Large intestine (tissue), 3 donors: ENCODE measurements at regions not wholly inside any gene's neighbourhood (a gene's known extent, or its start where the extent isn't known, plus 50 kb on each side); places are given as distances from the start of the nearest gene placed in this dataset.

Source experiments
- DNase-seq, 2 donors: peaks; one replicate each; pipeline versions ENCODE4 v3.0.0 to v3.0.0-alpha.2; 2013
- H3K27ac ChIP-seq: one replicate; pipeline ENCODE4 v1.5.1; 2013; ENCODE audit warnings: low read length
- H3K27me3 ChIP-seq: 2 replicates; pipeline ENCODE4 v1.6.1; 2013; ENCODE audit warnings: low read length; ENCODE audit not compliant: control insufficient read depth, insufficient read depth
- H3K36me3 ChIP-seq: 2 replicates; pipeline ENCODE4 v1.6.1; 2013; ENCODE audit warnings: low read length; ENCODE audit not compliant: control insufficient read depth, insufficient read depth
- H3K4me1 ChIP-seq: one replicate; pipeline ENCODE4 v1.6.1; 2013; ENCODE audit warnings: low read length; ENCODE audit not compliant: control insufficient read depth, insufficient read depth
- H3K4me3 ChIP-seq: one replicate; pipeline ENCODE4 v1.5.1; 2013; ENCODE audit warnings: low read length
- H3K9me3 ChIP-seq: one replicate; pipeline ENCODE4 v1.6.1; 2013; ENCODE audit warnings: mild to moderate bottlenecking, low read depth, low read length, moderate library complexity; ENCODE audit not compliant: control insufficient read depth
- WGBS: methylation state at CpG from one replicate; pipeline ENCODE4 v1.1.5; 2013; ENCODE audit warnings: low lambda C conversion rate; ENCODE audit not compliant: insufficient coverage; 5-methylcytosine and 5-hydroxymethylcytosine counted together

DNA sequence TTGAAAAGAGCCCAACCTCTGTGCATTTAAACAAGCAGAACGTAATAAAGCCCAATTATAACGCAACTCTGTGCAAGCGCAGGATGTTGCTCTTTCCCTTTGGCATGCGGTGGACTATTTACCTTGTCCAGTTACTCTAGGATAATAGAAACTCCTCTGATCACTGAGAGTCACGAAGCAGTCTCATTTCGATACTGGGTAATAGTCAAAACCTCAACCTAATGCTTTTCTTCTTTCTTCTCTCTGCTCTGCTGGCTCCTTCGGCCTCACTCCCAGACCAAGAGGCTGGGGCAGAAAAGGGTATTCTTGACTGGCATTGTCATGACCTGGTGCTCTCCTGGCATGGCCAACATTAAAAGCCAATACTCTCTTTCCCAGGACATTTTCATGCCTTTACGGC is 89.7 kb upstream of the GCFC2 start:
- H3K4me1 ChIP-seq = no peaks in the 10 kb centered on the region
- WGBS = 80% methylated on average over 1 of the region's 8 CpGs
- no peaks in the 10 kb centered on the region for H3K36me3 ChIP-seq
- no peak for DNase-seq
- no peaks in the 10 kb centered on the region for H3K27me3 ChIP-seq
- no peak overlapping the region for H3K27ac ChIP-seq
- no peaks in the 10 kb centered on the region for H3K9me3 ChIP-seq
- no peak overlapping the region for H3K4me3 ChIP-seq

DNA sequence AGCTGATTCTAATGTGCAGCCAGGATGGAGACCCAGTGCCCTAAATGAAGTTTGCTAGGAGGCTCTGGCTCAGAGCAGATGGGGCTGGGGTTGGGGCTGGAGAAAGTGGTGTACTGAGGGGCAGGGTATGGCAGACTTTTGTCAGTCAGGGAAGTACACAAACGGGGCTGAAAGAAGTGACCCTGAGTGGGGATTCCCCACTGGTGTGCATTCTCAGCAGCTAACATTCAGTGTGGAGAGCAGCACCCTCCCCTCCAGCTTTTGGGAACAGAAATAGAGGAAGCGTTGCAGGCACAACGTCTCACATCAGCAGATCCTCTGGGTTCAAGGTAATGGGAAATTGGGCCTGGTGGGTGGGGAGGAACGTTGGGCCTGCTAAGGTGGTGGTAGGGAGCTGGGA is 89.1 kb upstream of the GCFC2 start:
- WGBS = no CpG with 5 or more reads among the region's 4 CpGs
- no peaks in the 10 kb centered on the region for H3K4me1 ChIP-seq
- no peaks in the 10 kb centered on the region for H3K9me3 ChIP-seq
- H3K27ac ChIP-seq = no peak overlapping the region
- H3K27me3 ChIP-seq = no peaks in the 10 kb centered on the region
- no peak overlapping the region for H3K4me3 ChIP-seq
- no peaks in the 10 kb centered on the region for H3K36me3 ChIP-seq
- DNase-seq = no peak

DNA sequence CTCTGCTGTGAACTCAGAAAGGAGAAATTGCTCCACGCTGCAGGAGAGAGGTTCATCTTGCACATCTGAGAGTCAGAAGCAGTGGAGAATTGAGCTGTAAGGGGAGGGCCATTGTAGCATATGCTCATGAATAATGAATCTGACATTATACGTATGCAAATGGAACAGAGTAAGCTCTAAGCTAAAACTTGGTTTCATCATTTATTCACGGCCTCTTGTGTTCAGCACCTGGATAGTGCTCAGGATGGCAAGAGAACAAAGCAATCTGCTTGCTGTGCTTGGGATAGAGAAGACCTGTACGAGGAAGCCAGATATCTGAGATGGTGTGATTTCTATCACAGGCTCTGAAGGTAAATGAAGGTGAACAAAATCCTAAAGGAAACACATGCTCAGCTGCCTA is 87.9 kb upstream of the GCFC2 start:
- WGBS = 86% methylated on average over 1 of the region's 4 CpGs
- no peaks in the 10 kb centered on the region for H3K27me3 ChIP-seq
- no peaks in the 10 kb centered on the region for H3K4me1 ChIP-seq

DNA sequence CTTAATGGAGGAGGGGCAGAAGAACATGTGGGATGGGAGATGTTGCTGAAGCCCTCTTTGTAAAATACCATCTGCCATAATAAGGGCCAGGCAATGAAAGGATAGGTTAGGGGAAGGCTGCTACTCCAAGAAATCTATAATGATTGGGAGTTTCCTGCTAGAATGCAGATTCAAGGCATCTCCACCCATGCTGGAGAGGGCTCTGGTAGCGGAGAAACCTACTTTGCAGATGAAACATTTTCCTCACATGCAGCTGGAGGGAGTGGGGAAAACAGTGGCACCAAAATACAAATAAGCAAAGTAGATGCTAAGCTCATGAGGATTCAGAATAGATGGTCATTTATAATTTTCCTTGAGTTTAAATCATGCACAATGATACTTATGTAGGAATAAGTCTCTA is 82.3 kb upstream of the GCFC2 start:
- H3K9me3 ChIP-seq = no peaks in the 10 kb centered on the region
- H3K4me3 ChIP-seq = no peak overlapping the region
- WGBS = no CpG with 5 or more reads among the region's 1 CpG
- no peak overlapping the region for H3K27ac ChIP-seq
- H3K27me3 ChIP-seq = no peaks in the 10 kb centered on the region
- no peaks in the 10 kb centered on the region for H3K4me1 ChIP-seq
- H3K36me3 ChIP-seq = no peaks in the 10 kb centered on the region
- no peak for DNase-seq

More for the DNA sequence above, 87.9 kb upstream of the GCFC2 start:
- no peaks in the 10 kb centered on the region for H3K36me3 ChIP-seq
- DNase-seq = no peak
- H3K4me3 ChIP-seq = no peak overlapping the region
- H3K9me3 ChIP-seq = no peaks in the 10 kb centered on the region
- H3K27ac ChIP-seq = no peak overlapping the region

DNA sequence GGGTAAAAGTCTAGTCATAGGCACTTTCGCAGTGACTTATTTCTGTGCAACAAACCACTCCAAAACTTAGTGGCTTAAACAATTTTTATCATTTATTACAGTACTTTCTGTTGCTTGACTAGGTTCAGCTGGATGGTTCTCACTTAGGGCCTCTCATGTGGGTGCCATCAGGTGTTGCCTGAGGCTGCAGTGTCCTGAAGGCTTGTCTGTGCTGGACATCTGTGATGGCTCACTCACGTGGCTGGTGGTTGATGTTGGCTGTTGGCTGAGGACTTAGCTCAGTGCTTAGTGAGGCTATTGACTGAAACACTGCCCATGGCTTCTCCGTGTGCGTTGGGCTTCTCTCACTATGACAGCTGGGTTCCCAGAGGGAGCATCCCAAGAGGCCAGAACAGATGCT is 81.4 kb upstream of the GCFC2 start:
- H3K36me3 ChIP-seq = no peaks in the 10 kb centered on the region
- no peak overlapping the region for H3K27ac ChIP-seq
- WGBS = no CpG with 5 or more reads among the region's 4 CpGs
- H3K9me3 ChIP-seq = no peaks in the 10 kb centered on the region
- H3K4me3 ChIP-seq = no peak overlapping the region
- no peaks in the 10 kb centered on the region for H3K4me1 ChIP-seq
- DNase-seq = no peak
- H3K27me3 ChIP-seq = no peaks in the 10 kb centered on the region

DNA sequence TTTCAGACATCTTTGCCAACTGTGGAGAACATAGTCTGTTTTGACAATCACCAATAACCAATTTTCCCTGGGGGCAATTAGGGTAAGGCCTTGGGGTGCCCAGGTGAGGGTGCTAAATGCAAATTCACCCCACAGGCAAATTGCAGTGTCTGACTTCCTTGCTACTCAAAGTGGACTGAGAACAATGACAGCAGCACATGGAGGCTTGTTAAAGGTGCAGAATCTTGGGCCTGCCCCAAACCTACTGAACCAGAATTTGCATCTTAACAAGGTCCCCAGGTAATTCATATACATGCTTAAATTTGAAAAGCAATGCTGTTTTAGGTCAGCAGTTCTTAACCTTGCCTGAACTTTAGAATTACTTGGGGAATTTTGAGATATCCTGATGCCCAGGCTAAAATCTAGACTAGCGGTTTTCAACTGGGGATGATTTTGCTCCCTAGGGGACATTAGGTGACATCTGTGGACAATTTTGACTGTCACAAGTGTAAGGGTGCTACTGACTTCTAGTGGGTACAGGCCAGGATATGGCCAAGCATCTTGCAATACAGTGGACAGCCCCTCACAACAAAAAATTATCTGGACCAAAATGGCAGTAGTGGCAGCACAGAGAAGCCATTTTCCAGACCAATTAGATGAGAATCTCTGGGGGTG is 80.2 kb upstream of the GCFC2 start:
- no peak overlapping the region for H3K27ac ChIP-seq
- no peaks in the 10 kb centered on the region for H3K9me3 ChIP-seq
- no peaks in the 10 kb centered on the region for H3K36me3 ChIP-seq
- H3K27me3 ChIP-seq = no peaks in the 10 kb centered on the region
- DNase-seq = no peak
- no peak overlapping the region for H3K4me3 ChIP-seq
- WGBS = no CpG with 5 or more reads among the region's 1 CpG
- H3K4me1 ChIP-seq = no peaks in the 10 kb centered on the region

DNA sequence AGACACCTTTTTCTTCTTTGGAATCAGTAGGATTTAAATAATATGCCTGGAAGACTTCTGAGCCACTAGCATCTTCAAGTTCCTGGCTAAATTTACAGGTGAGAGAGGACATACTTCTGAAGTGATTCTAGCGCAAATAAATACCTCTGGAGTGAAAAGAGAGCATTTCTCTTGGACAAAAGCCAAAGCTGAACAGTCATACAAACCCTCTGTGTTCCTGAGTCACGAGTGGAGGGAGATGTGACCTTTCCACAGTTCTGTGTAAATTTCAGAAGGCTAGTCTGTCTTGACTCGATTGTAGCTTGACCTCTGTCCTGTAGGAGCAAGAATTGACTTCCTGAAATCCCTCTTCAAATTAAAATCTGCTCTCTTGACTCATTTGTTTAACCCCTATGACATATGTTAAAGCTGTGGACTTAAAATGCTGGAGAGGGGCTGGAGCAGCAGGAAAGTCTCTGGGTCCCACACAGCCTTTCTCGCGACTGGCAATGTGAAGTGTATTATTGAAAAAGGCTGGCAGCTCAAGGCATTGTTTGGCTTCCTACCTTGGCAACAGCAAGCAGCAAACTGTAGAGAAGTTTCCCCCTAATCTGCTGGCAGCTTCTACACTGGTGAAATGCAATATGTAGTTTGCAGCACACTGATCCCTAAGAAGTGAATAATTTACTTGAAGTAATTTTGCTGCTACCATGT is 79.6 kb upstream of the GCFC2 start:
- Histone ChIP-seq H3K36me3 (no peaks in the 10 kb centered on the region), H3K27me3 (no peaks in the 10 kb centered on the region), H3K9me3 (no peaks in the 10 kb centered on the region), H3K4me1 (no peaks in the 10 kb centered on the region), H3K4me3 (no peak overlapping the region), H3K27ac (no peak overlapping the region)
- WGBS = 20% methylated on average over 1 of the region's 5 CpGs
- DNase-seq = no peak

DNA sequence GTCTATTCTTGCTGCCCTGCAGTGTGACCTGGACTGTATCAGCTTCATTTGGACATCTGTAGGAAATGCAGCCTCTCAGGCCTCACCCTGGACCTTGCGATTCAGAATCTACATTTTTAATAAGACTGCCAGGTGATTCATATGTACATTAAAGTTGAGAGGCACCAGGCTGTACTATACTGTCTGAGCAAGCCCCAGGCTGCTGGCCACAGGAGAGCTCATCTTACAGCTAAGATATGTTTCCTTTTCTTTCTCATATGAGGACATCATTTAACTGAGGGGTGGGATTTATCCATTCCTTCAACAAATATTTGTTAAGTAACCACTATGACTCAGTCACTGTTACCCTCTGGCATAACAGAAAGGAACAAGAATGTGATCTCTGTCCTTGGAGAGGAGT is 78.2 kb upstream of the GCFC2 start:
- no peaks in the 10 kb centered on the region for H3K9me3 ChIP-seq
- no peak overlapping the region for H3K27ac ChIP-seq
- DNase-seq = no peak
- H3K36me3 ChIP-seq = no peaks in the 10 kb centered on the region
- no peaks in the 10 kb centered on the region for H3K27me3 ChIP-seq
- no peaks in the 10 kb centered on the region for H3K4me1 ChIP-seq
- WGBS = no CpG with 5 or more reads among the region's 1 CpG
- no peak overlapping the region for H3K4me3 ChIP-seq

DNA sequence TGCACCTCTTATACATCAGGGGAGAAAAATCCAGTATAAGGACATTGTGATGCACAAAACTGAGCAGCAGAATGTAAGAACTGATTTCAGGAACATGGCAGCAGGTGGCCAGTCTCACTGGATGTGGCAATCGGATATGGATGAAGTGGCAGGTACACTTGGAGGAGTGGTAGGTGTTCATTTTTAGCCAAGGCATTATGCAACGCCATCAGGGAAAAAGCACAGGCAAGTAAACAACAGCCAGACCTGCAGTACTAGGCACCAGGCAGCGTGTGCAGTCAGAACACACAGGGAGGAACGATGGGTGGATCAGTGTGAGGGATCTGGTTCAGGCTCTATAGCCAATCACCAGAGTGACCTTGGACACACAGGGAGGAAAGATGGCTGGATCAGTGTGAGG is 77.4 kb upstream of the GCFC2 start:
- no CpG with 5 or more reads among the region's 4 CpGs for WGBS
- no peak overlapping the region for H3K4me3 ChIP-seq
- no peak overlapping the region for H3K27ac ChIP-seq
- no peaks in the 10 kb centered on the region for H3K9me3 ChIP-seq
- H3K36me3 ChIP-seq = no peaks in the 10 kb centered on the region
- no peaks in the 10 kb centered on the region for H3K27me3 ChIP-seq
- H3K4me1 ChIP-seq = no peaks in the 10 kb centered on the region
- DNase-seq = no peak

DNA sequence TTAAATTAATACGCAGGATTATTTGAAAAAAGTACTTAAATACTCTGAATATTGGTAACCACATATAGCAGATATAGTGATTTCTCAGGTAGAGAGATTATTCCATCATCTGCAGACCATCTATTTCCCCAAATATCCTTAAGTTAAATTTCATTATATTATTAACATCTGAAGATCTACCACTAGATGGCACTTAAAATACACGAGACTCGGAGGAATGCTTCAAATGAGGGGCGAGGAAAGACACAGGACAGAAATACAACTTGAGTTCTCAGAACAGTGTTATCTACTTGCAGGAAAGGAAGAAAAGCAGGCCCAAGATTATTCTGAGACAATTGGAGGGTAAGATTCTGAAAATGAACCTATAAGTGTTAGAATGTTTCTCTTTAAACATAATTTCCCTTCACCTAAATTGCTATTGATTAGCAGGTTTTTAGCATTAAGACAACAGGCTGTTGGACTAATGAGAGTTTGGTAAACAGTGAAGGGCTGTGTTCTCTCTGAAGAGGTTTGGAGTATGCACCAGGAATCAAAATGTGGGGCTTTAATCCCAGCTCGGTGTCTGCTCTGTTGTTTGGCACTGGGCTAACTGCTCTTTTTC is 76.9 kb upstream of the GCFC2 start:
- no peak for DNase-seq
- Histone ChIP-seq H3K9me3 (no peaks in the 10 kb centered on the region), H3K4me1 (no peaks in the 10 kb centered on the region), H3K27ac (no peak overlapping the region), H3K27me3 (no peaks in the 10 kb centered on the region), H3K4me3 (no peak overlapping the region), H3K36me3 (no peaks in the 10 kb centered on the region)
- 50% methylated on average over 1 of the region's 5 CpGs for WGBS
